Muscle layer of duodenum (tissue), 2 donors: ENCODE measurements at regions not wholly inside any gene's neighbourhood (a gene's known extent, or its start where the extent isn't known, plus 50 kb on each side); places are given as distances from the start of the nearest gene placed in this dataset.

Experiments used
- H3K27ac ChIP-seq: one replicate; pipeline ENCODE4 v1.7.0; 2013; ENCODE audit warnings: mild to moderate bottlenecking, low read length
- H3K27me3 ChIP-seq: one replicate; pipeline ENCODE4 v1.7.0; 2013; ENCODE audit warnings: low read depth, mild to moderate bottlenecking, control low read depth, low read length
- H3K36me3 ChIP-seq, 2 donors: one replicate each; pipeline ENCODE4 v1.7.0; 2013; ENCODE audit warnings: low read length in 2 of 2, control low read depth in 1 of 2, mild to moderate bottlenecking in 1 of 2; ENCODE audit not compliant: insufficient read depth in 2 of 2, control insufficient read depth in 1 of 2
- H3K4me1 ChIP-seq, 2 donors: one replicate each; pipeline ENCODE4 v1.7.0; 2013; ENCODE audit warnings: low read length in 2 of 2, mild to moderate bottlenecking in 2 of 2, control low read depth in 1 of 2, moderate library complexity in 1 of 2; ENCODE audit not compliant: insufficient read depth in 2 of 2, control insufficient read depth in 1 of 2
- H3K4me3 ChIP-seq, 2 donors: one replicate each; pipeline ENCODE4 v1.7.0; 2013; ENCODE audit warnings: low read length in 2 of 2, low read depth in 1 of 2, mild to moderate bottlenecking in 1 of 2
- H3K9me3 ChIP-seq, 2 donors: one replicate each; pipeline ENCODE4 v1.7.0; 2013; ENCODE audit warnings: low read length in 2 of 2, control low read depth in 1 of 2, mild to moderate bottlenecking in 1 of 2; ENCODE audit not compliant: control insufficient read depth in 1 of 2
- donor health status: healthy.

GRCh38 chr2:67522148-67522547, 125.0 kb downstream of the ETAA1 start:
- Histone ChIP-seq H3K27me3 (no peaks in the 10 kb centered on the region), H3K36me3 (no peaks in the 10 kb centered on the region), H3K9me3 (no peaks in the 10 kb centered on the region), H3K4me1 (no peaks in the 10 kb centered on the region), H3K27ac (no peak overlapping the region), H3K4me3 (no peak overlapping the region)

DNA sequence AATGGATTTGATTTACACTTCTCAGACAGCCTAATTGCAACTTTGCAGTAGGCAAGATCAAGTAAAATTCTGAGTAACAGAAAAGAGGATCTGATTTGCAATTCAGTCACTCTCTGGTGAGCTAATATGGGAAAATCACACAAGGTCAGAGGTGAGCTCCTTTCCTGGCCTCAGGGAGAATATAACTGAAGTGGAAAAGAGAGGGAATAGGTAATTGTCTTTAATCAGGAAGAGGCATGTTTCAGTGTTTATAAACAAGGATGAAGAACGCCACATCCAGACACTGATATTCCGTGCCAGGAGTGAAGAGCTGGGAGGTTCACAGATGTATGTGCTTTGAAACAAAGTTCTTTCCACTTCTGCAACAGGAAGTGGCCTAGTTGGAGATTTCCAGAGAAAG, 127.1 kb downstream of the ETAA1 start:
- H3K36me3 ChIP-seq: no peaks in the 10 kb centered on the region
- no peaks in the 10 kb centered on the region for H3K4me1 ChIP-seq
- peak overlapping the region; percentile 14 for H3K27ac ChIP-seq
- H3K4me3 ChIP-seq: no peak overlapping the region
- peaks cover 0 to 2% of the 10 kb centered on the region in 2 donors for H3K9me3 ChIP-seq
- no peaks in the 10 kb centered on the region for H3K27me3 ChIP-seq

DNA sequence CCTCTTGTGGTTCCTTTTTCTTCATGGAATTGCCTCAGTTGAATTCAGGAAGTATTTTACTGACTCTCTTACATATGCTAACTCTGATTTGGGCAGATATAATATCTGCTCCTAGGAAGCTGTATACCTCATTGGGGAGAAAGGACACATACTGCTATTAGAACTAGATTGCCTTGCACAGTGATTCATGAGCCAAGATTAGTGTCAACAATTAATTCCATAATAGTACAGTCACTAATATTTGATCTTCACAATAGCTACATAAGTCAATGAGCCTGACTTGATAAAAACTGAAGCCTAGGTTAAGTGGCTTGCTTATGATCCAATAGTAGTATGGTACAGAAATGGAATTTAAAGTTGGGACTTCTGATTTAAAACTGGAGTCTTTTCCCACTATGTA, 127.6 kb downstream of the ETAA1 start:
- H3K27ac ChIP-seq: peak overlapping the region; percentile 14
- no peaks in the 10 kb centered on the region for H3K4me1 ChIP-seq
- no peak overlapping the region for H3K4me3 ChIP-seq
- no peaks in the 10 kb centered on the region for H3K27me3 ChIP-seq
- no peaks in the 10 kb centered on the region for H3K36me3 ChIP-seq
- H3K9me3 ChIP-seq: peaks cover 0 to 2% of the 10 kb centered on the region in 2 donors

DNA sequence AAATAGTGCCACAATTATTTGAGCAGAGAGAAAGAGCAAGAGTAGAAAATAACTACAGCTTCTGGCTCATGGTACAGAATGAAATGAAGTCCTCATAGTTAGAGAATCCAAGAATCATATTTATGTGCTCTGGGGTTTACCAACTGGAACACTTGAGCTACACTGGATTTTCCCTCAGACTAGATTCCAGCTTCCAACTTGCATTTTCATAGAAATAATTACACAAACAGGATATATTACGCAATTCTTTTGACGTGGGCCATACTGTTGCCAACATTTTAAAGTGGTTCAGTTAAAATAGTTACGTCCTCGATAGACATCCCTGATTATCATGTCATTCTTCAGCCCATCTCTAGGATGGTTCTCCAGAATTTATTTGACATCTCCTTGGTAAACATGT, 129.2 kb downstream of the ETAA1 start:
- no peaks in the 10 kb centered on the region for H3K4me1 ChIP-seq
- H3K9me3 ChIP-seq: peaks cover 0 to 2% of the 10 kb centered on the region in 2 donors
- no peaks in the 10 kb centered on the region for H3K27me3 ChIP-seq
- H3K4me3 ChIP-seq: no peak overlapping the region
- H3K36me3 ChIP-seq: no peaks in the 10 kb centered on the region
- no peak overlapping the region for H3K27ac ChIP-seq

DNA sequence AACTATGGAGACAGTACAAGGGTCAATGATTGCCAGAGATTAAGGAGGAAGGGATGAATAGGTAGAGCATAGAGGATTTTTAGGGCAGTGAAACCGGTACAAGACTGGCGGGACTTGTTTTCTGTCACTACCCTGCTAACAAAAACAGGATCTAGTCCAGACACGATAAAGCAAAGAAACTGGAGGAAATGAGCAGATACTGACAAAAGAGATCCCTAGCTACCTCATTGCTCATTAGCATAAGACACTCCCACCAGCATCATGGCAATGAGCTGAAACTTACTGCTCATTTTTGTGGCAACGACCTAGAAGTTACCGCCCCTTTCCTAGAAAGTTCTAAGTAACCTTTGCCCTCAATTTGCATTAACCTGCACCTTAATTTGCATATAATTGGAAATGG, 131.2 kb downstream of the ETAA1 start:
- Histone ChIP-seq H3K27ac (no peak overlapping the region), H3K4me3 (no peak overlapping the region), H3K27me3 (no peaks in the 10 kb centered on the region)

DNA sequence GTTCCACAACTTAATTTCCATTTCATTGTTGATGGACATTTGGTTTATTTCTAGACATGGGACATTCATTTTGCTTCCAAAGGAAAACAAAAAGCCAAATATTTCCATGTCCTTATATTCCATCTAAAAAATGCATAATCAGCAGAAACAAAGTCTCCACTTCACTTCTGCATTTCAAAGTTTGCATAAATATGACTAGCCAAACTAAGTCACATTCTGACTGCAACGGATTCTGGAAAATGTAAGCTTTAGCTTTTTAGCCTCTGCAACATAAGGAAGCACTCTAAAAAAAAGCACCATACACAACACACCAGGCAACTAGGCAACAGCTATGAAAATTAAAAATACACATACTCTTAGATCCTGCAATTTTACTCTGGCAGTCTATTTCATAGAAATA, 135.3 kb downstream of the ETAA1 start:
- Histone ChIP-seq H3K36me3 (no peaks in the 10 kb centered on the region), H3K27me3 (no peaks in the 10 kb centered on the region), H3K27ac (no peak overlapping the region), H3K4me1 (no peaks in the 10 kb centered on the region), H3K4me3 (no peak overlapping the region), H3K9me3 (peaks cover 0 to 2% of the 10 kb centered on the region in 2 donors)

More for the DNA sequence above, 131.2 kb downstream of the ETAA1 start:
- Histone ChIP-seq H3K9me3 (peaks cover 0 to 2% of the 10 kb centered on the region in 2 donors), H3K36me3 (no peaks in the 10 kb centered on the region), H3K4me1 (no peaks in the 10 kb centered on the region)

GRCh38 chr2:67534745-67535144, 137.6 kb downstream of the ETAA1 start:
- Histone ChIP-seq H3K9me3 (peaks cover 0 to 6% of the 10 kb centered on the region in 2 donors), H3K27ac (no peak overlapping the region), H3K36me3 (no peaks in the 10 kb centered on the region), H3K4me3 (no peak overlapping the region), H3K4me1 (no peaks in the 10 kb centered on the region), H3K27me3 (no peaks in the 10 kb centered on the region)

DNA sequence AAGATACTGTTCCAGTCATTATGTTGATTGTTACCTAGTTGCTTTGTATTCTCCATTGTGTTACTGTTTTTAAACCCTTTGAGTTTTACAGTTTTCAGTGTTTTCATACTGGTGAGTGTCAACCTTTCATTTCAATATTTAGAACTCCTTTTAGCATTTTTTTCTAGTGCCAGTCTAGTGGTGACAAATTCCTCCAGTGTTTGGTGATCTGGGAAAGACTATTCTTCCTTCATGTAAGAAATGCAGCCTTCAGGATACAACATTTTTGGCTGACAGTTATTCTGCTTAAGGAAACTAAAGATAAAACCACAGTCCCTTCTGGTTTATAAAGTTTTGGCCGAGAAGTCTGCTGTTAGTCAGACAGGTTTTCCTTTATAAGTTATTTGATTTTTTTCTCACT, 143.8 kb downstream of the ETAA1 start:
- peaks cover 4 to 23% of the 10 kb centered on the region in 2 donors for H3K9me3 ChIP-seq
- no peak overlapping the region for H3K27ac ChIP-seq
- H3K36me3 ChIP-seq: no peaks in the 10 kb centered on the region
- no peaks in the 10 kb centered on the region for H3K27me3 ChIP-seq
- H3K4me1 ChIP-seq: no peaks in the 10 kb centered on the region
- no peak overlapping the region for H3K4me3 ChIP-seq

DNA sequence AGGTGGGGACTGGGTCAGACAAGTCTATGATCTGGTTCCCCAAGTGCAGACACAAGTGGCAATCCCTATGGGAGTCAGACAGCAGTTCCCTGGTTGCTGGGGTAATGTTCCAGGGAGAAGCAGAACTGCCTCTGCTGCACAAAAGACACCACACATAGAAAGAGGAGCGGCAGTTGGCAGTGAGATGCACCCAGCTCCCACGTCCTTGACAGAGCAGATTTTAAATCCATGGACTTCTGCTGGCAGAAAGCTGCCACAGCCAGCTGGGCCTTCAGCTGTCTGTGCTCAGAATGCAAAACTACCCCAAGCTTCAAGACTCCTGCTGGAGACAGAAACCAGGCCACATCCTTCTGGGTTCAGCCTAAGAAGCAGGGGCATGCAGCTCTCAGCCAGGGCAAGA, 147.2 kb downstream of the ETAA1 start:
- no peaks in the 10 kb centered on the region for H3K4me1 ChIP-seq
- no peaks in the 10 kb centered on the region for H3K36me3 ChIP-seq
- no peak overlapping the region for H3K4me3 ChIP-seq
- H3K9me3 ChIP-seq: peaks cover 4 to 17% of the 10 kb centered on the region in 2 donors
- no peaks in the 10 kb centered on the region for H3K27me3 ChIP-seq
- H3K27ac ChIP-seq: no peak overlapping the region

DNA sequence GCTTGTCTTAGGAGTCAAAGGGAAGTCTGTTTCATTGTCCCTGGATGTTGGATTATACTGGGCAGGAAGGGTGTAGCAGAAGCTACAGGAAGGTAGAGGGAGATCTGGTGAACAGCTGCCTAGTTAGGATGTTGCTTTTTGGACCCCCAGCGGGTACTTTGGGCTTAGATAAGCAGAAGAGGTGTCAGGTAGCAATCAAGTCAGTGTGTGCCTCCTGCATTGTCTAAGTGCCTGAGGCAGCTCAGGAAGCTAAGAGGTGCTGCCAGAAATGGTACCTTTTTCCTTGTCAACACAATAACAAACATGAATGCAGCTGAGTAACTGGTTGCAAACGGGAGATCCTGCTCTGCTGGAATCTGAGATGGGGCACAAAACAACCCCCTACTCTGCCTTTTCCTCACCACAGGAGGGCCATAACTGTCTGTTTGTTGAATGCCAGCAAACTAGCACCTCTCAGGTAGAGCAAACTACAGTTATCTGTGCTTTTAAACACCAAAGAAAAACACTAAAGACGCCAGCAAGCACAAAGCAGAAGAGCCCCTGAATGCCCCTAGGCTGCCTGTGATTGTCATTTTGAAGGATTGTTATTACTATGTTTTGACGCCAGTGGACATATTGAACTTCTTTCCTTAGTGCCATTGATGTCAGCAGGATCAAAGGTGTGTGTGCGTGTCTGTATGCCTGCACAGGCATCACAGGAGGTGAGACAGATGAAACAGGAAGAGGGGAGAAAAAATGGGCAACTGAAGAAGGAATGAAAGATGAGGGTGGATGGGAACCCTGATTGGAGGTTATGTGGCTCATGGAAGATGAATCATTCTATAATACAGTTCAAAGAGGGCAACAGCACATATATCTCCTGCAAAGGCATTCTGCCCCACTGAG, 151.4 kb downstream of the ETAA1 start:
- Histone ChIP-seq H3K36me3 (no peaks in the 10 kb centered on the region), H3K9me3 (peaks cover 0 to under 1% of the 10 kb centered on the region in 2 donors), H3K27me3 (no peaks in the 10 kb centered on the region), H3K4me1 (no peaks in the 10 kb centered on the region), H3K27ac (no peak overlapping the region), H3K4me3 (no peak overlapping the region)

- no peak overlapping the region for H3K4me3 ChIP-seq
- H3K4me1 ChIP-seq: no peaks in the 10 kb centered on the region
- H3K27me3 ChIP-seq: no peaks in the 10 kb centered on the region
These were observed 162.0 kb downstream of the ETAA1 start for GRCh38 chr2:67559156-67559555.

More at GRCh38 chr2:67559156-67559555, 162.0 kb downstream of the ETAA1 start:
- Histone ChIP-seq H3K36me3 (no peaks in the 10 kb centered on the region), H3K9me3 (no peaks in the 10 kb centered on the region), H3K27ac (no peak overlapping the region)
